HG03196 (cell line): ENCODE measurements at regions not wholly inside any gene's neighbourhood (a gene's known extent, or its start where the extent isn't known, plus 50 kb on each side); places are given as distances from the start of the nearest gene placed in this dataset.

Experiments used
- ATAC-seq: cut with Tn5 transposase; IDR thresholded peaks from one replicate; pipeline ENCODE4 v1.9.1; 2021; ENCODE audit not compliant: unreplicated experiment

- no peak for ATAC-seq
These were observed 52.8 kb upstream of the GRK3 start for GRCh38 chr22:25511725-25512124.

GRCh38 chr22:25514436-25515180 is 49.9 kb upstream of the GRK3 start:
- ATAC-seq: no peak
